Heart right ventricle (tissue), 16 donors: ENCODE measurements at regions not wholly inside any gene's neighbourhood (a gene's known extent, or its start where the extent isn't known, plus 50 kb on each side); places are given as distances from the start of the nearest gene placed in this dataset.

Experiments used
- ATAC-seq, 8 donors: fragments of 200-7000 bp; cut with Tn5 transposase; one replicate each; pipeline ENCODE4 v1.9.1; 2020; ENCODE audit warnings: mild to moderate bottlenecking in 8 of 8, moderate library complexity in 8 of 8, moderate number of reproducible peaks in 1 of 8
- DNase-seq, 2 donors: peaks; one replicate each; pipeline ENCODE4 v3.0.0-alpha.2; 2020
- H3K27ac ChIP-seq, 10 donors: fragments of 200-600 bp; sonication (generic) in 2 of 10; one replicate each; pipeline versions ENCODE4 v1.5.0 to v1.8.0; 2020 to 2022; ENCODE audit warnings: mild to moderate bottlenecking in 3 of 10
- H3K27me3 ChIP-seq, 7 donors: fragments of 200-600 bp; one replicate each; pipeline ENCODE4 v1.8.0; 2021 to 2022; ENCODE audit warnings: mild to moderate bottlenecking in 2 of 7
- H3K36me3 ChIP-seq, 9 donors: fragments of 200-600 bp; sonication (generic) in 1 of 9; one replicate each; pipeline versions ENCODE4 v1.5.0 to v1.8.0; 2020 to 2022; ENCODE audit warnings: mild to moderate bottlenecking in 2 of 9
- H3K4me1 ChIP-seq, 9 donors: fragments of 200-600 bp; sonication (generic) in 1 of 9; one replicate each; pipeline versions ENCODE4 v1.5.0 to v1.8.0; 2020 to 2022; ENCODE audit warnings: mild to moderate bottlenecking in 4 of 9
- H3K4me3 ChIP-seq, 10 donors: fragments of 200-600 bp; sonication (generic) in 2 of 10; one replicate each; pipeline versions ENCODE4 v1.5.0 to v1.8.0; 2020 to 2022; ENCODE audit warnings: mild to moderate bottlenecking in 7 of 10, moderate library complexity in 2 of 10
- H3K9me3 ChIP-seq, 11 donors: fragments of 200-600 bp in 10 of 11; sonication (generic) in 2 of 11; one replicate each; pipeline versions ENCODE4 v1.5.0 to v1.8.0; 2013 to 2022; ENCODE audit warnings: mild to moderate bottlenecking in 2 of 11, control low read depth in 1 of 11, moderate library complexity in 1 of 11
- WGBS, 2 donors: extraction: QIAGEN DNeasy Blood & Tissue Kit; methylation state at CpG; one replicate each; pipeline ENCODE4 v1.1.7; 2013; ENCODE audit warnings: inconsistent platforms in 1 of 2; 5-methylcytosine and 5-hydroxymethylcytosine counted together
- intact Hi-C, 10 donors: fragments of 100-400 bp; cut with DNase I; formaldehyde crosslinking; loops; one replicate each; pipeline versions ENCODE4 v1.11.1 to v1.14.2; 2022
- TF ChIP-seq, protein P1 (sequence below), 9 donors: fragments of 200-600 bp; sonication (generic) in 2 of 9; IDR thresholded peaks; one replicate each; pipeline versions ENCODE4 v1.5.0 to v1.8.0; 2021 to 2022; ENCODE audit warnings: antibody characterized with exemption in 9 of 9, mild to moderate bottlenecking in 5 of 9, moderate library complexity in 1 of 9
- donor health status: Arrhythmogenic right ventricular cardiomyopathy.
- donor health status: ischemic (EF 13 %, LVEDD 7.1; RV severe dilation, severe dysfunction).
- donor health status: healthy with polysubstance abuse.
- donor health status: DM: no; HTN: yes; CAD: no.
- donor health status: DM: no; HTN: no; CAD: no.
- donor health status: ischemic (EF 25% LVEDD 6.9; RV normal size, moderate dysfunction).
- donor health status: ischemic (EF 25% LVEDD 5.7; RV mildly dilated, moderate dysfunction).
- donor health status: healthy.
- donor health status: DM: yes; HTN: yes; CAD: no.
- donor health status: Ischemic cardiomyopathy.
- donor health status: ischemic (EF 35%, LVEDD 5.7; RV mildly dilated, moderate dysfunction).
- donor health status: nonischemic (EF 11% LVEDD 7.7; RV severe dilation, severe dysfunction).
- donor health status: DM: yes; HTN: yes; CAD: no.
- donor health status: PGD.
- donor health status: ischemic (EF 29% LVEDD 5.4; RV normal size, mild dysfunction).
- donor health status: nonischemic (EF 23%, LVEDD 6.1; RV moderate dilation, normal function).

DNA sequence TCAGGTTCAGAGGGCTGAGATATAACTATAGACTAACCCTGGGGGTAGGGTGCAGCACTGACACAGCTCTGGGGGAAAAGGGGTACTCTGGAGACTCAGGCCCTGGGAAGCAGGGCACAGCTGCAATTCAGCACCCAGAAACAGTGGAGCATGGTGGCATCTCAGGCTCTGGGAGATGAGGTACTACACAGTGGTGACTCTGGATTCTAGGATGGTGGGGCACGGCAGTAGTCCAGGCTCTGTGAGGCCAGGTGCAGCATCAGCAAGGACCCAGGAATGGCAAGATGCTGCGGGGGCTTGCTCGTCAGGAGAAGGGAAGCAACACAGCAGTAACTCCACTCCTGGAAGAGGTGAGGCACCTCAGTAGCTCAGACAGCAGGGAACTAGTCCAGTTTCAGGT is 271.5 kb upstream of the MOCS1 start:
- no peak overlapping the region for H3K27ac ChIP-seq
- no peak for ATAC-seq
- intact Hi-C loops, result no loop called here
- DNase-seq, result no peak
- H3K9me3 ChIP-seq, result peaks cover 0 to 53% (median 19%) of the 10 kb centered on the region in 11 donors
- H3K4me3 ChIP-seq, result no peak overlapping the region
- TF ChIP-seq, protein P1, sequence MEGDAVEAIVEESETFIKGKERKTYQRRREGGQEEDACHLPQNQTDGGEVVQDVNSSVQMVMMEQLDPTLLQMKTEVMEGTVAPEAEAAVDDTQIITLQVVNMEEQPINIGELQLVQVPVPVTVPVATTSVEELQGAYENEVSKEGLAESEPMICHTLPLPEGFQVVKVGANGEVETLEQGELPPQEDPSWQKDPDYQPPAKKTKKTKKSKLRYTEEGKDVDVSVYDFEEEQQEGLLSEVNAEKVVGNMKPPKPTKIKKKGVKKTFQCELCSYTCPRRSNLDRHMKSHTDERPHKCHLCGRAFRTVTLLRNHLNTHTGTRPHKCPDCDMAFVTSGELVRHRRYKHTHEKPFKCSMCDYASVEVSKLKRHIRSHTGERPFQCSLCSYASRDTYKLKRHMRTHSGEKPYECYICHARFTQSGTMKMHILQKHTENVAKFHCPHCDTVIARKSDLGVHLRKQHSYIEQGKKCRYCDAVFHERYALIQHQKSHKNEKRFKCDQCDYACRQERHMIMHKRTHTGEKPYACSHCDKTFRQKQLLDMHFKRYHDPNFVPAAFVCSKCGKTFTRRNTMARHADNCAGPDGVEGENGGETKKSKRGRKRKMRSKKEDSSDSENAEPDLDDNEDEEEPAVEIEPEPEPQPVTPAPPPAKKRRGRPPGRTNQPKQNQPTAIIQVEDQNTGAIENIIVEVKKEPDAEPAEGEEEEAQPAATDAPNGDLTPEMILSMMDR (IDR thresholded peaks at IDR 0.05), result no peak
- no peaks in the 10 kb centered on the region for H3K4me1 ChIP-seq
- H3K27me3 ChIP-seq, result peaks cover 0 to 4% (median 0%) of the 10 kb centered on the region in 7 donors
- WGBS, 2 donors, result 80 to 83% methylated on average over 3 of the region's 3 CpGs
- H3K36me3 ChIP-seq, result no peaks in the 10 kb centered on the region

DNA sequence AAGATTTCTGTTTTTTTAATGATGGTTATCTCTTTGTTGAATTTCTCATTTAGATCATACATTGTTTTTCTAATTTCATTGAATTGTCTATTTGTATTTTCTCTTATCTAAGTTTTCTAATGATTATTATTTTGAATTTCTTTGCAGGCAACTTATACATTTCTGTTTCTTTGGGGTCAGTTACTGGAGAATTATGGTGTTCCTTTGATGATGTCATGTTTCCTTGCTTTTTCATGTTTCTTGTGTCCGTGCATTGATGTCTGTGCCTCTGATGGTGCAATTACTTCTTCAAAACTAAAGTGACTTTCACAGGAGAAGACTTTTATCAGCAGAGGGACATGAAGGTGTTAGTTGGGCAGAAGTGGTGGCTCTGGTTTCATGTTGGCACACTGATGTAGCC is 270.7 kb upstream of the MOCS1 start:
- Histone ChIP-seq H3K36me3 (no peaks in the 10 kb centered on the region), H3K9me3 (peaks cover 0 to 58% (median 19%) of the 10 kb centered on the region in 11 donors), H3K4me1 (no peaks in the 10 kb centered on the region), H3K27me3 (peaks cover 0 to 4% (median 0%) of the 10 kb centered on the region in 7 donors), H3K27ac (no peak overlapping the region), H3K4me3 (no peak overlapping the region)
- intact Hi-C loops, result no loop called here
- ATAC-seq, result no peak
- no peak for DNase-seq
- 81 to 97% methylated on average over 1 of the region's 1 CpG for WGBS, 2 donors
- TF ChIP-seq, protein P1 (IDR thresholded peaks at IDR 0.05), result no peak

DNA sequence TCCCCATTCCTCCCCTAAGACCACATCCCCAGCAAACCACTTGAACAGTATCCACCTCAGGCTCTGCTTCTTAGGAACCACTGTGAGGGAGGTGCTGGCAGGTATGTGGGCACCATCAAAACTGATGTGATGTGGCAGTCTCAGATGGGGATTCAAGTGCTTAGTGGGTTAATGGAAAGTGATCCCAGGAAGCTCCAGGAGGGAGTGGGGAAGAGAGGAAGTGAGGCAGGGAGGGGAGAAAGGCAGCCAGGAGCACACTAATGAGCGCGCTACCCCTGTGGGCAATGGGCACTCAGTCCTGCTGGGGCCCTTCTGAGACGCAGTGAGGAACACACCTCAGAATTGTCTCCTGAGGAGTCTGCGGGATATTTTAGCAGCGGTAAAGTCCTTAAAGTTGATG is 263.1 kb upstream of the MOCS1 start:
- DNase-seq, result no peak
- Histone ChIP-seq H3K4me3 (no peak overlapping the region), H3K36me3 (no peaks in the 10 kb centered on the region), H3K27ac (no peak overlapping the region), H3K4me1 (no peaks in the 10 kb centered on the region), H3K9me3 (peaks cover 0 to 21% (median 0%) of the 10 kb centered on the region in 11 donors), H3K27me3 (peaks cover 0 to 12% (median 0%) of the 10 kb centered on the region in 7 donors)
- 83 to 89% methylated on average over 5 of the region's 5 CpGs for WGBS, 2 donors
- ATAC-seq, result no peak
- TF ChIP-seq, protein P1 (IDR thresholded peaks at IDR 0.05), result no peak
- intact Hi-C loops, result no loop called here

DNA sequence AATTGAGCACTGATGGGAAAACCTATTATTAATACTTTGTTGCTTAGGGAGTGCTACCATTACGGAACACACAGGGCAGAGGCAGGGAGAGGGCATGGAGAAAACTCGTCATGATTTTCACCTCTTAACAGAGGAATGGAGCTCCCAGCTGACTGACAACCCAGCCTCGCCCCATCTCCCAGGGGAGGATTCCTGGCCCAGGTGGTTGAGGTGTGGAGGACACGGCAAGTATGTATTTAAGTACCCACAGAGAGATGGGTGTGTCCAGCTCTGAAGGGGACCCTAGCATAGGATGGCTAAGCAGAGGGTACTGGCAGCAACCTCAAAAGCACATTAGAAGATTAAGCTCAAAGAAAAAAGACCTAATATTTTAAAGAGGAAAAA is 261.9 kb upstream of the MOCS1 start:
- peaks cover 0 to 15% (median 1%) of the 10 kb centered on the region in 7 donors for H3K27me3 ChIP-seq
- TF ChIP-seq, protein P1 (IDR thresholded peaks at IDR 0.05), result no peak
- intact Hi-C loops, result no loop called here
- H3K4me3 ChIP-seq, result no peak overlapping the region
- 74 to 81% methylated on average over 4 of the region's 4 CpGs for WGBS, 2 donors
- DNase-seq (no peak), ATAC-seq (no peak)
- H3K27ac ChIP-seq, result no peak overlapping the region
- H3K36me3 ChIP-seq, result no peaks in the 10 kb centered on the region
- H3K4me1 ChIP-seq, result no peaks in the 10 kb centered on the region
- H3K9me3 ChIP-seq, result peaks cover 0 to 9% (median 0%) of the 10 kb centered on the region in 11 donors
